HFF-Myc (cell line): ENCODE measurements at regions not wholly inside any gene's neighbourhood (a gene's known extent, or its start where the extent isn't known, plus 50 kb on each side); places are given as distances from the start of the nearest gene placed in this dataset.

ENCODE experiments used
- DNase-seq: peaks from one replicate; pipeline ENCODE4 v3.0.0-alpha.2; 2011; ENCODE audit warnings: low read depth; ENCODE audit errors: extremely low read depth
- H3K4me3 ChIP-seq: replicated peaks from 2 replicates; pipeline ENCODE4 v1.5.1; 2011; ENCODE audit warnings: low read depth, mild to moderate bottlenecking, control low read depth, low read length
- TF ChIP-seq, protein P1 (sequence below): IDR thresholded peaks from 2 replicates; pipeline ENCODE4 v1.5.1; 2012; ENCODE audit warnings: mild to moderate bottlenecking, low read depth, low read length, control low read depth; ENCODE audit errors: missing control alignments

GRCh38 chr5:99621772-99622681 is 693.2 kb upstream of the CHD1 start:
- TF ChIP-seq, protein P1, sequence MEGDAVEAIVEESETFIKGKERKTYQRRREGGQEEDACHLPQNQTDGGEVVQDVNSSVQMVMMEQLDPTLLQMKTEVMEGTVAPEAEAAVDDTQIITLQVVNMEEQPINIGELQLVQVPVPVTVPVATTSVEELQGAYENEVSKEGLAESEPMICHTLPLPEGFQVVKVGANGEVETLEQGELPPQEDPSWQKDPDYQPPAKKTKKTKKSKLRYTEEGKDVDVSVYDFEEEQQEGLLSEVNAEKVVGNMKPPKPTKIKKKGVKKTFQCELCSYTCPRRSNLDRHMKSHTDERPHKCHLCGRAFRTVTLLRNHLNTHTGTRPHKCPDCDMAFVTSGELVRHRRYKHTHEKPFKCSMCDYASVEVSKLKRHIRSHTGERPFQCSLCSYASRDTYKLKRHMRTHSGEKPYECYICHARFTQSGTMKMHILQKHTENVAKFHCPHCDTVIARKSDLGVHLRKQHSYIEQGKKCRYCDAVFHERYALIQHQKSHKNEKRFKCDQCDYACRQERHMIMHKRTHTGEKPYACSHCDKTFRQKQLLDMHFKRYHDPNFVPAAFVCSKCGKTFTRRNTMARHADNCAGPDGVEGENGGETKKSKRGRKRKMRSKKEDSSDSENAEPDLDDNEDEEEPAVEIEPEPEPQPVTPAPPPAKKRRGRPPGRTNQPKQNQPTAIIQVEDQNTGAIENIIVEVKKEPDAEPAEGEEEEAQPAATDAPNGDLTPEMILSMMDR = no peak
- H3K4me3 ChIP-seq = no peak overlapping the region
- no peak for DNase-seq

DNA sequence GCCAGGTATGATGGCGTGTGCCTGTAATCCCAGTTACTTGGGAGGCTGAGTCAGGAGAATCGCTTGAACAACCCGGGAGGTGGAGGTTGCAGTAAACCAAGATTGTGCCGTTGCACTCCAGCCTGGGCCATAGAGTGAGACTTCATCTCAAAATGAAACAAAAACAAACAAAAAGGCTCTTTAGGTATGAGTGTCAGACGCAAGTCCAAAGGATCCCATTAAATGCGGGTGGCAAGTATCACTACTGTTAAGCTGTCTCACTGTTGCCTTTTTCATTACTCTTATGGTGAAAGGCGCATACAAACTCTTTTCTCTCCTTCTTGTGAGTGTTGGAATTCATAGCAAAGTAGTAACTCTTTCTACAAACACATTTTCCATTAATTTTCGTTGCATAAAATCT is 688.5 kb upstream of the CHD1 start:
- TF ChIP-seq, protein P1 = no peak
- DNase-seq = no peak
- H3K4me3 ChIP-seq = no peak overlapping the region

GRCh38 chr5:99614888-99615287 is 686.1 kb upstream of the CHD1 start:
- no peak overlapping the region for H3K4me3 ChIP-seq
- TF ChIP-seq, protein P1 = no peak
- no peak for DNase-seq

- TF ChIP-seq, protein P1 = no peak
- DNase-seq = no peak
- no peak overlapping the region for H3K4me3 ChIP-seq
These were observed 678.3 kb upstream of the CHD1 start for GRCh38 chr5:99607124-99607523.

DNA sequence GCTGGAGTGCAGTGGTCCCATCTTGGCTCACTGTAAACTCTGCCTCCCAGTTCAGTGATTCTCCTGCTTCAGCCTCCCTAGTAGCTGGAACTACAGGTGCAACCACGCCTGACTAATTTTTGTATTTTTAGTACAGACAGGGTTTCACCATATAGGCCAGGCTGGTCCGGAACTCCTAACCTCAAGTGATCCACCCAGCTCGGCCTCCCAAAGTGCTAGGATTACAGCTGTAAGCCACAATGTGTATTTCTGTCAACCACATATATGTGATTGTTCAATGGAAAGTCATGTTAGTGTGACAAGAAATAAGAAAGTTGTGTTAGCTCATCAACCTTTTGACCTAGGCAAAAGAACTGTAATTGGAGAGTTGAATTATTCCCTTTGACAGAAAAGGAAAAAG is 677.1 kb upstream of the CHD1 start:
- H3K4me3 ChIP-seq = no peak overlapping the region
- TF ChIP-seq, protein P1 = no peak
- DNase-seq = no peak

DNA sequence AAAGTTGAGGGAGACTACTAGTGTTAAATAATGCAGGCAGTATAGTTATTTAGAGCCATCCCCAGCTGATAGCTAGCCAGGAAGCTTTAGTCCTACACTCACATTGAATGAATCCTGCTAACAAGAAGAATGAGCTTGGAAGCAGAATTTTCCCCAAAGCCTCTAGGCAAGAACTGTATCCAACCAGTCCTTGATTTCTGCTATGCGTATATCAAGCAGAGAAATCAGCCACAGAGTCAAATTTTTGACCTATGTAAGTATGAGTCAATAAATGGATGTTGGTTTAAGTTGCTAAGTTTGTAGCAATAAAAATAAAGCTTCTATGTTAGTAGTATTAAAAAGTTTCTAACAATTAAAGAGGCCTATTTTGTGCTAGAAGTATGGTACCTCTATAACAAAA is 672.1 kb upstream of the CHD1 start:
- TF ChIP-seq, protein P1 = no peak
- no peak overlapping the region for H3K4me3 ChIP-seq
- DNase-seq = no peak

DNA sequence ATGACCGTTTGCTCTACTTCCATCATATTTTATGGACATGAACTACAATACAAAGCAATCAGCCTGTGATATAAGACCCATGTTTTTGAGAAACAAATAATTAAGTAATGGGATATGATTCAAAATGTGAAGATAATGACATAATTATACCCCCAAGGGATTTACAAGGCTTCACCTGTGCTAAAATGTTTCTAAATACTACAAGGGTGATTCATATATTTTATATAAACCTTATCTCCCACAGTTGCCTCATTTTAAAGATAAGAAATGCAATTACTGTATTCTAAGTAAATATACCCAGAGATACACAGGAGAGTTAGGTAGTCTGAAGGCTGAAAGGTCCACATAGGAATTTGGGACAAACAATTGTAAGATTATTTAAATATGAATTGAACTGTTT is 662.0 kb upstream of the CHD1 start:
- no peak for DNase-seq
- TF ChIP-seq, protein P1 = no peak
- no peak overlapping the region for H3K4me3 ChIP-seq
